ENCODE measurements at regions not wholly inside any gene's neighbourhood (a gene's known extent, or its start where the extent isn't known, plus 50 kb on each side); places are given as distances from the start of the nearest gene placed in this dataset.

DNA sequence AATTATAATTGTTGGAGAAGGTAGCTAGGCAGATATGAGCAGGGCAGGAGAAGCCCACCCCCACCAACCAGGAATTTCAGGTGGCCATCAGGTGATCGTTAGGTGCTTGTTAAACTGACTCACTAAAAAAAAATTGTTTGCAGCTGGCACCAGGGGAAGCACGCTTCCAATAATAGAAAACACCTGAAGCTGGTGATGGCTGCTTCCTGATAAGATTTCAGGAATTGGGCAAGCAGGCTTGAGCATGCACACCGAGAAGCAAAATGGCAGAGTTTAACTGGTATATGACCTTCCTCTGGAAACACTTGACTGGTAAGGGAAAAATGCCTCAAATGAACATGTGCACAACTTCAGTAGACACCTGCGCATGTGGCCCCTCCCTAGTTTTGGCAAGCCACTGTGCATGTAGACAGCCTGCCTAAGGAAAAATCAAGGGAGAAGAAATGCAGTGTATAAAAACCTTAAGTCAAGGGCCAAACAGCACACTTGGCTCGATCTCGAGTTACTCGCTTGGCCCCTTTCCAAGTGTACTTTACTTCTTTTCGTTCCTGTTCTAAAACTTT is 292.8 kb downstream of the CCDC85A start:
- Histone ChIP-seq H3K14ac (ENCODE audit: insufficient read depth, low read length) (no peak overlapping the region), H3T11ph (ENCODE audit: low read length) (no peak overlapping the region), H4K8ac (replicated peaks; ENCODE audit: insufficient read length, low read depth, low read length) (no peak overlapping the region), H3K79me1 (ENCODE audit: insufficient read depth, low read depth, low read length, poor library complexity, severe bottlenecking) (no peaks in the 10 kb centered on the region), H3K9me3 (ENCODE audit: control insufficient read depth, low read depth, low read length) (no peaks in the 10 kb centered on the region), H2AK5ac (ENCODE audit: insufficient read length, low read length) (no peak overlapping the region), H4K5ac (ENCODE audit: insufficient read length, low read depth, low read length) (no peak overlapping the region), H2BK5ac (ENCODE audit: insufficient read length, low read length) (no peak overlapping the region), H3K4me2 (ENCODE audit: insufficient read depth, insufficient read length, low read length) (no peak overlapping the region), H2BK20ac (ENCODE audit: low read depth, low read length, poor library complexity, severe bottlenecking) (no peak overlapping the region), H2AFZ (ENCODE audit: low read length) (no peak overlapping the region), H3K23ac (ENCODE audit: insufficient read length, low read depth, low read length) (no peak overlapping the region), H4K20me1 (ENCODE audit: control insufficient read depth, insufficient read depth, insufficient read length) (no peaks in the 10 kb centered on the region), H3K79me2 (ENCODE audit: insufficient read depth, low read length) (no peaks in the 10 kb centered on the region), H3K4me1 (ENCODE audit: insufficient read depth, low read length) (peaks cover 8% of the 10 kb centered on the region), H3K27ac (ENCODE audit: insufficient read length, low read depth, low read length) (no peak overlapping the region), H3K4ac (ENCODE audit: low read depth, low read length) (no peak overlapping the region), H2BK12ac (ENCODE audit: insufficient read length, low read depth, low read length) (no peak overlapping the region), H3K27me3 (ENCODE audit: insufficient read depth, low read length) (no peaks in the 10 kb centered on the region), H2BK120ac (ENCODE audit: low read depth, low read length, poor library complexity, severe bottlenecking) (no peak overlapping the region), H3K9ac (ENCODE audit: extremely low read depth, insufficient read length, low read length) (no peak overlapping the region), H2BK15ac (ENCODE audit: low read depth, low read length) (no peak overlapping the region), H3K56ac (ENCODE audit: insufficient read length, low read depth, low read length) (no peak overlapping the region), H4K91ac (ENCODE audit: insufficient read length, low read depth, low read length) (no peak overlapping the region), H3K18ac (ENCODE audit: insufficient read length, low read depth, low read length) (no peak overlapping the region), H3K23me2 (ENCODE audit: insufficient read length, low read depth, low read length, poor library complexity, severe bottlenecking) (no peaks in the 10 kb centered on the region)
- Mint-ChIP-seq H3K27ac (no peak overlapping the region), H3K9me3 (no peaks in the 10 kb centered on the region), H3K36me3 (ENCODE audit: insufficient read depth in 1 of 3, low read depth in 3 of 3) (no peaks in the 10 kb centered on the region), H3K4me1 (peaks cover 11 to 14% of the 10 kb centered on the region in 2 experiments), H3K4me3 (no peak overlapping the region), H3K27me3 (ENCODE audit: low read depth) (no peaks in the 10 kb centered on the region)
- whole genome bisulfite sequencing (ENCODE audit: extremely low coverage, insufficient read length, low lambda C conversion rate) = no CpG with 5 or more reads among the region's 8 CpGs
- TF ChIP-seq, protein P1, sequence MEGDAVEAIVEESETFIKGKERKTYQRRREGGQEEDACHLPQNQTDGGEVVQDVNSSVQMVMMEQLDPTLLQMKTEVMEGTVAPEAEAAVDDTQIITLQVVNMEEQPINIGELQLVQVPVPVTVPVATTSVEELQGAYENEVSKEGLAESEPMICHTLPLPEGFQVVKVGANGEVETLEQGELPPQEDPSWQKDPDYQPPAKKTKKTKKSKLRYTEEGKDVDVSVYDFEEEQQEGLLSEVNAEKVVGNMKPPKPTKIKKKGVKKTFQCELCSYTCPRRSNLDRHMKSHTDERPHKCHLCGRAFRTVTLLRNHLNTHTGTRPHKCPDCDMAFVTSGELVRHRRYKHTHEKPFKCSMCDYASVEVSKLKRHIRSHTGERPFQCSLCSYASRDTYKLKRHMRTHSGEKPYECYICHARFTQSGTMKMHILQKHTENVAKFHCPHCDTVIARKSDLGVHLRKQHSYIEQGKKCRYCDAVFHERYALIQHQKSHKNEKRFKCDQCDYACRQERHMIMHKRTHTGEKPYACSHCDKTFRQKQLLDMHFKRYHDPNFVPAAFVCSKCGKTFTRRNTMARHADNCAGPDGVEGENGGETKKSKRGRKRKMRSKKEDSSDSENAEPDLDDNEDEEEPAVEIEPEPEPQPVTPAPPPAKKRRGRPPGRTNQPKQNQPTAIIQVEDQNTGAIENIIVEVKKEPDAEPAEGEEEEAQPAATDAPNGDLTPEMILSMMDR (conservative IDR thresholded peaks at IDR 0.05) = no peak
- DNase-seq = no peak

All from H9 (cell line).